OCI-LY7 (cell line): ENCODE measurements at regions not wholly inside any gene's neighbourhood (a gene's known extent, or its start where the extent isn't known, plus 50 kb on each side); places are given as distances from the start of the nearest gene placed in this dataset.

ENCODE experiments used
- EZH2phosphoT487 ChIP-seq: fragments of 200-600 bp; sonication (generic); IDR thresholded peaks from 2 replicates; pipeline ENCODE4 v1.6.1; 2018; ENCODE audit warnings: low read depth, borderline replicate concordance, mild to moderate bottlenecking, mixed run types, antibody characterized with exemption, low read length, moderate library complexity, mixed read lengths
- TF ChIP-seq, protein P1 (sequence below): fragments of 200-600 bp; sonication (generic); conservative IDR thresholded peaks from 2 replicates; pipeline ENCODE4 v1.5.1; 2014; ENCODE audit warnings: mild to moderate bottlenecking, antibody characterized with exemption, low read length, moderate library complexity, mixed read lengths

DNA sequence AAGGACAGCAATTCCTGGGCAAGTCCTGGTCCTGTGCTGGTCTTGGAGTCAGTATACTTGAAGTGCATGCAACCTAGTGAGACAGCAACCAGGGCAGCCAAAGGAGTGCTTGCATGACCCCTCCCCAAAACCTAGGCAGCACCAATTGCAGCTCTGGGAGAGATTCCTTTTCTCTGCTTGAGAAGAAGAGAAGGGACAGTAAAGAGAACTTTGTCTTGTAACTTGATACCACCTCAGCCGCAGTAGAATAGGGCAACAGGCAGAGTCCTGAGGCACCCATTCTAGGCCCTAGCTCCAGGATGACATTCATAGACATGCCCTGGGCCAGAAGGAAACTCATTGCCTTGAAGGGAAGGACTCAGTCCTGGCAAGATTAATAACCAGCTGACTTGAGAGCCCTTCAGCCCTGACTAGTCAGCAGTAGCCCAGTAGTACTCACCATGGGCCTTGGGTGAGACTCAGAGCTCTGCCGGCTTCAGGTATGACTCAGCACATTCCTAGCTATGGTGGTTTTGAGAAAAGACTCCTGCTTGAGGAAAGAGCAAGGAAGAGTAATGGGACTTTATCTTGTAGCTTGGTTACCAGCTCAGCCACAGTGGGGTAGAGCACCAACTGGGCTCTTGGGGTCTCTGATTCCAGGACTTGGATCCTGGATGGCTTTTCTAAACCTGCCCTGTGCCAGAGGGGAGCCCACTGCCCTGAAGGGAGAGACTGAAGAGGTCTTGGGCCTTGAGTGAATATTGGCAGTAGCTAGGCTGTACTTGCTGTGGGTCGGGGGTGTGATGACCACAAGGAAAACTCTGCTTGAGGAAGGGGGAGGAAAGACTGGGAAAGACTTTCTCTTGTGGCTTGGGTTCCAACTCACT lies 51.7 kb upstream of the ACADM start:
- TF ChIP-seq, protein P1, sequence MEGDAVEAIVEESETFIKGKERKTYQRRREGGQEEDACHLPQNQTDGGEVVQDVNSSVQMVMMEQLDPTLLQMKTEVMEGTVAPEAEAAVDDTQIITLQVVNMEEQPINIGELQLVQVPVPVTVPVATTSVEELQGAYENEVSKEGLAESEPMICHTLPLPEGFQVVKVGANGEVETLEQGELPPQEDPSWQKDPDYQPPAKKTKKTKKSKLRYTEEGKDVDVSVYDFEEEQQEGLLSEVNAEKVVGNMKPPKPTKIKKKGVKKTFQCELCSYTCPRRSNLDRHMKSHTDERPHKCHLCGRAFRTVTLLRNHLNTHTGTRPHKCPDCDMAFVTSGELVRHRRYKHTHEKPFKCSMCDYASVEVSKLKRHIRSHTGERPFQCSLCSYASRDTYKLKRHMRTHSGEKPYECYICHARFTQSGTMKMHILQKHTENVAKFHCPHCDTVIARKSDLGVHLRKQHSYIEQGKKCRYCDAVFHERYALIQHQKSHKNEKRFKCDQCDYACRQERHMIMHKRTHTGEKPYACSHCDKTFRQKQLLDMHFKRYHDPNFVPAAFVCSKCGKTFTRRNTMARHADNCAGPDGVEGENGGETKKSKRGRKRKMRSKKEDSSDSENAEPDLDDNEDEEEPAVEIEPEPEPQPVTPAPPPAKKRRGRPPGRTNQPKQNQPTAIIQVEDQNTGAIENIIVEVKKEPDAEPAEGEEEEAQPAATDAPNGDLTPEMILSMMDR: no peak
- TF ChIP-seq EZH2phosphoT487: no peak
